H9 (cell line): ENCODE measurements at regions not wholly inside any gene's neighbourhood (a gene's known extent, or its start where the extent isn't known, plus 50 kb on each side); places are given as distances from the start of the nearest gene placed in this dataset.

Experiments used
- DNase-seq: peaks from one replicate; pipeline ENCODE4 v3.0.0-alpha.2; 2017
- H2AFZ ChIP-seq: one replicate; pipeline ENCODE4 v1.6.1; 2013; ENCODE audit warnings: mild to moderate bottlenecking, low read length, control low read depth, moderate library complexity
- H2AK5ac ChIP-seq: 2 replicates; pipeline ENCODE4 v1.6.1; 2013; ENCODE audit warnings: low read length, control low read depth, mixed read lengths; ENCODE audit not compliant: insufficient read length
- H2BK120ac ChIP-seq: one replicate; pipeline ENCODE4 v1.6.1; 2013; ENCODE audit warnings: low read depth, mild to moderate bottlenecking, low read length, control low read depth, inconsistent platforms; ENCODE audit not compliant: poor library complexity, severe bottlenecking
- H2BK12ac ChIP-seq: 2 replicates; pipeline ENCODE4 v1.6.1; 2013; ENCODE audit warnings: low read length, control low read depth, mixed read lengths, low read depth; ENCODE audit not compliant: insufficient read length
- H2BK15ac ChIP-seq: 2 replicates; pipeline ENCODE4 v1.6.1; 2013; ENCODE audit warnings: low read depth, low read length, control low read depth
- H2BK20ac ChIP-seq: one replicate; pipeline ENCODE4 v1.6.1; 2013; ENCODE audit warnings: low read depth, mild to moderate bottlenecking, low read length, control low read depth, inconsistent platforms; ENCODE audit not compliant: poor library complexity, severe bottlenecking
- H2BK5ac ChIP-seq: 2 replicates; pipeline ENCODE4 v1.6.1; 2013; ENCODE audit warnings: low read length, control low read depth, mixed read lengths; ENCODE audit not compliant: insufficient read length
- H3K14ac ChIP-seq: 2 replicates; pipeline ENCODE4 v1.6.1; 2013; ENCODE audit warnings: low read length, control low read depth; ENCODE audit not compliant: insufficient read depth
- H3K18ac ChIP-seq: 2 replicates; pipeline ENCODE4 v1.6.1; 2013; ENCODE audit warnings: low read depth, mild to moderate bottlenecking, mixed read lengths, low read length, control low read depth; ENCODE audit not compliant: insufficient read length
- H3K23ac ChIP-seq: 2 replicates; pipeline ENCODE4 v1.6.1; 2013; ENCODE audit warnings: low read length, control low read depth, mixed read lengths, low read depth; ENCODE audit not compliant: insufficient read length
- H3K23me2 ChIP-seq: 2 replicates; pipeline ENCODE4 v1.6.1; 2013; ENCODE audit warnings: low read depth, mild to moderate bottlenecking, mixed read lengths, low read length, control low read depth; ENCODE audit not compliant: insufficient read length, poor library complexity, severe bottlenecking
- H3K27ac ChIP-seq: 2 replicates; pipeline ENCODE4 v1.5.1; 2013; ENCODE audit warnings: low read length, control low read depth, mixed read lengths, low read depth; ENCODE audit not compliant: insufficient read length
- H3K27me3 ChIP-seq: 2 replicates; pipeline ENCODE4 v1.6.1; 2013; ENCODE audit warnings: low read length, control low read depth, inconsistent platforms; ENCODE audit not compliant: insufficient read depth
- H3K4ac ChIP-seq: 2 replicates; pipeline ENCODE4 v1.6.1; 2013; ENCODE audit warnings: low read depth, mild to moderate bottlenecking, control low read depth, inconsistent platforms, low read length, moderate library complexity
- H3K4me1 ChIP-seq: 2 replicates; pipeline ENCODE4 v1.6.1; 2013; ENCODE audit warnings: low read length, control low read depth, inconsistent platforms; ENCODE audit not compliant: insufficient read depth
- H3K4me2 ChIP-seq: 2 replicates; pipeline ENCODE4 v1.6.1; 2013; ENCODE audit warnings: low read length, control low read depth, mixed read lengths; ENCODE audit not compliant: insufficient read length, insufficient read depth
- H3K56ac ChIP-seq: 2 replicates; pipeline ENCODE4 v1.6.1; 2013; ENCODE audit warnings: low read depth, mild to moderate bottlenecking, mixed read lengths, low read length, control low read depth; ENCODE audit not compliant: insufficient read length
- H3K79me1 ChIP-seq: 2 replicates; pipeline ENCODE4 v1.6.1; 2013; ENCODE audit warnings: low read depth, mild to moderate bottlenecking, moderate library complexity, low read length, control low read depth, inconsistent platforms; ENCODE audit not compliant: insufficient read depth, poor library complexity, severe bottlenecking
- H3K79me2 ChIP-seq: 2 replicates; pipeline ENCODE4 v1.6.1; 2013; ENCODE audit warnings: low read length, control low read depth, inconsistent platforms; ENCODE audit not compliant: insufficient read depth
- H3K9ac ChIP-seq: 2 replicates; pipeline ENCODE4 v1.6.1; 2013; ENCODE audit warnings: low read length, control low read depth, mixed read lengths; ENCODE audit not compliant: insufficient read length; ENCODE audit errors: extremely low read depth
- H3K9me3 ChIP-seq: one replicate; pipeline ENCODE4 v1.6.1; 2013; ENCODE audit warnings: low read depth, low read length, inconsistent platforms; ENCODE audit not compliant: control insufficient read depth
- H3T11ph ChIP-seq: one replicate; pipeline ENCODE4 v1.6.1; 2013; ENCODE audit warnings: mild to moderate bottlenecking, low read length, control low read depth, inconsistent platforms
- H4K20me1 ChIP-seq: one replicate; pipeline ENCODE4 v1.6.1; 2013; ENCODE audit not compliant: control insufficient read depth, insufficient read length, insufficient read depth
- H4K5ac ChIP-seq: 2 replicates; pipeline ENCODE4 v1.6.1; 2013; ENCODE audit warnings: low read depth, mild to moderate bottlenecking, mixed read lengths, low read length, control low read depth; ENCODE audit not compliant: insufficient read length
- H4K8ac ChIP-seq: replicated peaks from 2 replicates; pipeline ENCODE4 v1.6.1; 2013; ENCODE audit warnings: low read length, control low read depth, mixed read lengths, low read depth; ENCODE audit not compliant: insufficient read length
- H4K91ac ChIP-seq: 2 replicates; pipeline ENCODE4 v1.6.1; 2013; ENCODE audit warnings: low read depth, mild to moderate bottlenecking, moderate library complexity, mixed read lengths, low read length, control low read depth; ENCODE audit not compliant: insufficient read length
- H3K27ac Mint-ChIP-seq, 3 experiments: 2 replicates in 2 of 3; 3 replicates in 1 of 3; pipeline ENCODE4 v1.8.0; 2020 to 2021; ENCODE audit warnings: mixed read lengths in 3 of 3, mild to moderate bottlenecking in 1 of 3, moderate library complexity in 1 of 3
- H3K27me3 Mint-ChIP-seq: 2 replicates; pipeline ENCODE4 v1.8.0; 2021; ENCODE audit warnings: low read depth, mild to moderate bottlenecking, moderate library complexity, mixed read lengths
- H3K36me3 Mint-ChIP-seq, 3 experiments: 2 replicates in 2 of 3; 3 replicates in 1 of 3; pipeline ENCODE4 v1.8.0; 2020 to 2021; ENCODE audit warnings: low read depth in 3 of 3, mixed read lengths in 3 of 3; ENCODE audit not compliant: insufficient read depth in 1 of 3
- H3K4me1 Mint-ChIP-seq, 2 experiments: 2 replicates each; pipeline ENCODE4 v1.8.0; 2020; ENCODE audit warnings: mixed read lengths in 2 of 2
- H3K4me3 Mint-ChIP-seq, 2 experiments: 2 replicates in 1 of 2; 3 replicates in 1 of 2; pipeline ENCODE4 v1.8.0; 2020 to 2021; ENCODE audit warnings: mild to moderate bottlenecking in 2 of 2, mixed read lengths in 2 of 2, moderate library complexity in 1 of 2
- H3K9me3 Mint-ChIP-seq, 2 experiments: 2 replicates in 1 of 2; 3 replicates in 1 of 2; pipeline ENCODE4 v1.8.0; 2020; ENCODE audit warnings: mild to moderate bottlenecking in 2 of 2, mixed read lengths in 2 of 2, moderate library complexity in 1 of 2
- WGBS: extraction: QIAGEN DNeasy Blood & Tissue Kit; methylation state at CpG from one replicate; pipeline ENCODE4 v1.1.7; 2013; ENCODE audit warnings: missing lambda C conversion rate, low lambda C conversion rate, mixed read lengths; ENCODE audit not compliant: insufficient read length; ENCODE audit errors: extremely low coverage; 5-methylcytosine and 5-hydroxymethylcytosine counted together
- TF ChIP-seq, protein P1 (sequence below): fragments of 200-600 bp; sonication (generic); conservative IDR thresholded peaks from 3 replicates; pipeline ENCODE4 v1.8.0; 2021; ENCODE audit warnings: antibody characterized with exemption, mild to moderate bottlenecking

DNA sequence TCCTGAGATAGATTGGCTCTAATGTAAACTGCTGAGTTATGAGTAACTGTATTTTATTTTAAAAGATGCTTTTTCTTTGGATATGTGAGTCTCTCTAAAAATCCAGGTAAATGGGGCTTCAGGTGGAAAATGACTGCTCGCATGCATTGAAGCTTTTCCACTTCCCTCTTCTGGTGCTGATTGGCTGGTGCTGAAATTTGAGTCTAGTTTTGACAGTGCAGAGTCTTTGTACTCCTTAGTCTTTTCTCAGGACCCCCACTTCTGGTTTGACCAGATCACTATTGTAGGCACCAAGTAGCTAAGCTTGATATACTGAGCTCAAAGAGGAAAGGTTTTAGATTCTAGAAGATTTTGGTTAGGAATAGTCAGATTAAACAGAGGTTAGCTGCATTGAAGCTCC is 60.7 kb upstream of the TULP4 start:
- Mint-ChIP-seq H3K27ac (no peak overlapping the region), H3K27me3 (no peaks in the 10 kb centered on the region), H3K4me3 (no peak overlapping the region), H3K9me3 (no peaks in the 10 kb centered on the region), H3K36me3 (peaks cover 0 to 4% (median 3%) of the 10 kb centered on the region in 3 experiments; a peak in 5 of 7 replicates), H3K4me1 (peaks cover 11 to 18% of the 10 kb centered on the region in 2 experiments)
- TF ChIP-seq, protein P1, sequence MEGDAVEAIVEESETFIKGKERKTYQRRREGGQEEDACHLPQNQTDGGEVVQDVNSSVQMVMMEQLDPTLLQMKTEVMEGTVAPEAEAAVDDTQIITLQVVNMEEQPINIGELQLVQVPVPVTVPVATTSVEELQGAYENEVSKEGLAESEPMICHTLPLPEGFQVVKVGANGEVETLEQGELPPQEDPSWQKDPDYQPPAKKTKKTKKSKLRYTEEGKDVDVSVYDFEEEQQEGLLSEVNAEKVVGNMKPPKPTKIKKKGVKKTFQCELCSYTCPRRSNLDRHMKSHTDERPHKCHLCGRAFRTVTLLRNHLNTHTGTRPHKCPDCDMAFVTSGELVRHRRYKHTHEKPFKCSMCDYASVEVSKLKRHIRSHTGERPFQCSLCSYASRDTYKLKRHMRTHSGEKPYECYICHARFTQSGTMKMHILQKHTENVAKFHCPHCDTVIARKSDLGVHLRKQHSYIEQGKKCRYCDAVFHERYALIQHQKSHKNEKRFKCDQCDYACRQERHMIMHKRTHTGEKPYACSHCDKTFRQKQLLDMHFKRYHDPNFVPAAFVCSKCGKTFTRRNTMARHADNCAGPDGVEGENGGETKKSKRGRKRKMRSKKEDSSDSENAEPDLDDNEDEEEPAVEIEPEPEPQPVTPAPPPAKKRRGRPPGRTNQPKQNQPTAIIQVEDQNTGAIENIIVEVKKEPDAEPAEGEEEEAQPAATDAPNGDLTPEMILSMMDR: no peak
- Histone ChIP-seq H4K20me1 (no peaks in the 10 kb centered on the region), H2BK20ac (no peak overlapping the region), H2AK5ac (no peak overlapping the region), H2BK15ac (no peak overlapping the region), H3K18ac (no peak overlapping the region), H3K79me2 (peaks cover 7% of the 10 kb centered on the region; the same call in 1 of the 2 replicates), H4K5ac (no peak overlapping the region), H4K91ac (no peak overlapping the region), H3K23me2 (no peaks in the 10 kb centered on the region), H3K9ac (no peak overlapping the region), H3K9me3 (no peaks in the 10 kb centered on the region), H3K4ac (no peak overlapping the region), H3T11ph (no peak overlapping the region), H3K4me1 (no peaks in the 10 kb centered on the region), H4K8ac (no peak overlapping the region), H3K4me2 (no peak overlapping the region), H2BK12ac (no peak overlapping the region), H2BK120ac (no peak overlapping the region), H3K27ac (no peak overlapping the region), H3K56ac (no peak overlapping the region), H3K14ac (no peak overlapping the region), H3K23ac (no peak overlapping the region), H2BK5ac (no peak overlapping the region), H2AFZ (no peak overlapping the region), H3K79me1 (peaks cover 6% of the 10 kb centered on the region), H3K27me3 (no peaks in the 10 kb centered on the region)
- DNase-seq: no peak
- no CpG with 5 or more reads among the region's 1 CpG for WGBS
